ENCODE measurements at regions not wholly inside any gene's neighbourhood (a gene's known extent, or its start where the extent isn't known, plus 50 kb on each side); places are given as distances from the start of the nearest gene placed in this dataset.

DNA sequence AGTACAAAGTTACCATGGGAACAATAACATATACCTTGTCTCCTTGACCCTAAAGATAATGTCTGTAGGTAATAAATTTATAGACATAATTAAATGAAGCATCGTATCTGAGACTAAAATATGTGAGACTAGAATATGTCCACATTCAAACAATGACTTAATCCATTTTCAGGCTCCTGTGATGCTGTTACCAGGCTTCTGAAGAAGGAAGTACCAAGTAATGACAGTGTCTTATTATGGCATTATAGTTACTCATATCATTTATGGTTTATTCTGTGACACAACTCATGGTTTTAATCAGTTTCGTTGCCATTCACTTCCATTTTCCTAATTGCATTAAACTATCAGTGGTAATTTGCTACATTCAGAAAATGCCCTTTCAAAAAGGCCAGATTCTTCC lies 100.6 kb upstream of the GPM6B start:
- intact Hi-C loops (cut with DNase I) = no loop called here
- no peak for ATAC-seq (ENCODE audit: poor library complexity)
- no peak for DNase-seq

DNA sequence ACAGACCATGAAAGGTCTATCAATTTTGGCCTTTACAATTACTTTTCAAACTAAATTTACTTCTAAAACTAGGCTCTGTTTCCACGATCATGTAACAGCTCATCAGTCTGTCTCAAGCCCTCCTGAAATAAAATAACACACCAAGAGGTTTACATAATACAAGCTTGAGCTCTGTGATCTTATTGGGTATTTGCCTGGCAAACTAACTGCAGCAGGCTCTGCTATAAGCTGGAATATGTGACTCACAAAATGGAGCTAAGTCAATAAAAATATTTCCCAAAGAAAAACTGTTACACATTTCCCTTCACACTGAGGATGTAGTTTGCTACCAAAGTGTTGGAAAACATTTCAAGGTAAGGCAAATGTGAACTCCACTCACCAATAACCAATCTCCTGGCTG lies 94.7 kb upstream of the GPM6B start:
- intact Hi-C loops (cut with DNase I) = no loop called here
- ATAC-seq (ENCODE audit: poor library complexity) = no peak
- no peak for DNase-seq

DNA sequence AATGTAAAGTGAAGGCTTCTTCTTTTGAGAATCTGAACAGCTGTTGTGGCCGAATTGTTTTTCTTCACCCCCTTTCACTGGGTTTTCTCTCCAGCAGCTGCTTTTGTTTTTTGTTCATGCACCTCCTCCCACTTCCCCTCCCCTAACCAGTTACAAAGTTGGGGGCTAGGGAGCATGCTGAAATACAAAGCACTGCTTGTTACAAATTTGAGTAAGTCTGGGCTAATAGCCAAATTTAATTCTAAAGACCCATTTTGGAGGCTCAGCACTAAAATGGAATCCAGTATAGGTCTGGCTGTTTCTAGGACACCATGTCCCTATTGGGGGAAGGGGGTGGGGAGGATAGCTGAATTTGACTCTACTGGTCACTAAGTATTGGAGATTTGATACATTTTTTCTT lies 89.2 kb upstream of the GPM6B start:
- no peak for DNase-seq
- ATAC-seq (ENCODE audit: poor library complexity) = no peak
- intact Hi-C loops (cut with DNase I) = no loop called here

DNA sequence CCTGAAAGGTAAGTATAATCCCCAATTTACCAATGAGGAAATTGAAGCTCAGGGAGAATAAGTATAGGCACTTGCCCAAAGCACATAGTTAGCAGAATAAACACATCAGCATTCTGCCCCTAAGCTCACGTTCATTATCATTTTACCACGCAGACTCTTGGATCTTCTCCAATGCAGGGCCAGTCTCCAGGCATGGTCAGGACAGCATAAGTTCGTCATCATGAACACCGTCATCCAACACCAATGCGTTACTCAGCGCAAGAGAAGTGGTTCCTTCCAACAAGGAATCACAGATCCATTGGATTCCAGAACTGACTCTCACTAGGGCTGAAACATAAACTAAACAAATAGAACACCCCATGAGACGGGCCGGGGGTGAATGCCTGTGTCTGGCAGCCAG lies 86.5 kb upstream of the GPM6B start:
- no peak for ATAC-seq (ENCODE audit: poor library complexity)
- intact Hi-C loops (cut with DNase I) = no loop called here
- no peak for DNase-seq

DNA sequence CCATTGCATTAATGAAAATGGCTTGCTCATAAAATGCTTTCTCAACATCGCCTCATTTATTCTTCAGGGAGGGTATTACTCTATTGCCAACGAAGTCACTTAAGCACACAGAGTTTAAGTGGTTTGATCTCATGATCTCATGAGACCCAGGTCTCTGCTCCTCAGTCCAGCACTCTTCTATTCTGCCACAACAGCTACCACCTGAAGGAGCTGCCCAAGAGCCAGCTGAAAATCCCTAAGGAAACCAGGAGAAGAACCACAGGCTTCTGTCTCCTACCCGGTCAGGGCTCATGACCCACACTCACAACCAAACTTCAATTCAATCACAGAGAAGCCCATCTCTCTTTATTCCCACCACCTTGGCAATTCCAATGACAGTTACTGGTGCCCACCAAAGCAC lies 85.5 kb upstream of the GPM6B start:
- DNase-seq (no peak), ATAC-seq (ENCODE audit: poor library complexity) (no peak)
- intact Hi-C loops (cut with DNase I) = no loop called here

DNA sequence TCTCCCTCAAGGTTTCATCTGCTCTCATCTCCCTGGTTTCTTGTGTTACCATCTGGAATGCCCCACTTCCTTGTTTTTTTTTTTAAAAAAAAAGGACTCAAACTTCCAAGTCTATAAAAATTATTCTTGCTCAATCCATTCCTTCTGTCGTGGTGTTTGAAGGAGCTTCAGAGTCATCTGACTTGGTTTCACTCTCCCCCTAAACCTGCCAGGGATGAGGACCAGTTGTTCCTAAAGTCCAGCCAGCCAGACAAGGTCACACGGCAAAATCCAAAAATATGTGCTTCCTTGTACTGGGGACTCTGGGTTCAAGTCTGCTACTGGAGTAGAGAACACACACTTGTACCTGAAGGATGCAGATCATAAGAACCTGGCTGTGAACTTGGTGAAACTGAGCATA lies 84.5 kb upstream of the GPM6B start:
- ATAC-seq (ENCODE audit: poor library complexity) (no peak), DNase-seq (no peak)
- intact Hi-C loops (cut with DNase I) = no loop called here

DNA sequence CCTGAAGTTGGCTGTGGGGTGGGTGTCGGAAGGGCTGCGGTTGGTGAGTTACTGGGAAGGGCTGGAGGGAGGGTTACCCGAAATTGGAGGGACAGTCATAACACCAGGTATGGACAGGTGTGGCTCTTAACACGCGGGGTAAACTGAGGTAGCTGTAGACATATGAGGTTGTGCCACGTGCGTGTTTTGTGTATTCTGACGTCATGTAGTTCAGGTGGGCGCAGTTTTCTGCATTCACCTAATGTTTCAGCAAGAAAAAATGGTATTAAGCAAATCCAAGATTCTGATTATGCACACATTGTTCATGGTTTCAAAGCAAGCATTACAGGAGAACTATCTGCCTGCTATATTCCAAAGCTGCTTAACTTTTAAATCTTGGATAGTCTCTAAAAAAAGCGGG lies 83.5 kb upstream of the GPM6B start:
- ATAC-seq (ENCODE audit: poor library complexity) = no peak
- DNase-seq = no peak
- intact Hi-C loops (cut with DNase I) = no loop called here

DNA sequence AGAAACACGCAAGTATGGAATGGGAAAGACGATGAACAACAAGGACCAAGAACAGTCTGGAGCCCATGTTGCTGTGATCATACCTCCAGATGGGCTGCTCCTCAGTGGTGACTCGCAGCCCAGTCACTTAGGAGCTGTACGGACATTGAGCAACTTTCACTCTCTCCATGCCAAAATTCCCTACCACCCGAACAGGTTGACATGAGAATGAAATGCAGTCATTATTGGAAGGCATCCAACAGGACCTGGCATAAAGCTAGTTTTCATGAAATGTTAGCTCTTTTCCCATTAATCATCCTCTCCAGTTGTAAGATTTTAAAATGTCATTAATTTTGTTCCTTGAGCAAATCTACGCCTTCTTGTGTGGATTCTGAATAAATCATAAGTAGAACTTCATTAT lies 82.7 kb upstream of the GPM6B start:
- DNase-seq (no peak), ATAC-seq (ENCODE audit: poor library complexity) (no peak)
- intact Hi-C loops (cut with DNase I) = no loop called here

DNA sequence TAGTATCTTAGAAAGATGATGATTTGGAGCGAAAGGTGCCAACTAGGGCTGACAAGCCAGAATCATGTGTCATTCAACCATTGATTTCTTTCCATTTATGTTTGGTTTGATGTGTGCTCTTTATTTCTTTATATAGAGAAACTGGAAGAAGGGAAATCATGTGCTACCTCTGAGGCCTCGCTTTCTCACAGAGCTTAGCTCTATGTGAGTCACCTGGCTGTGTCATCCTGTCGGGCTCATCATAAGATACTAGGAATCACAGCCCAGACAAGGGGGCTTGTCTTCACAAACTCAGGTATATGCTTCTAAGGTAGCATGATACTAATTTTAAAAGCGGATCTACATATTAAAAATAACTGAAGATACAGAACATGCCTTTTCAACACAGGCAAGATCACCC lies 81.7 kb upstream of the GPM6B start:
- DNase-seq (no peak), ATAC-seq (ENCODE audit: poor library complexity) (no peak)
- intact Hi-C loops (cut with DNase I) = no loop called here

DNA sequence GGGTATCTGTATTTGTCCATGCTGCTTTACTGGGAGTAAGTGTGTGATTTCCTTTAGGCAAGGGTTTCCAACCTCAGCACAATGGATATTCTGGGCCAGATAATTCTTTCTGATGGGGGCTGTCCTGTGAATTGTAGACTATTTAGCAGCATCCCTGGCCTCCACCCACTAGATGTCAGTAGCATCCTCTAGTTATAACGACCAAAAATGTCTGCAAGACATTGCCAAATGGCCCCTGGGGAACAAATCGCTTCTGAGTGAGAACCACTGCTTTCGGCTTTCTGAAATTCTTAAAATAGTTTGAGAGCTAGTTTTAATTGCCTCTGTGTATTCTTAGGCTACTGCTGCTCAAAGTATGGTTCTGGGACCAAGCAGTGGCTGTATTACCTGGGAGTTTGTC lies 81.2 kb upstream of the GPM6B start:
- intact Hi-C loops (cut with DNase I) = no loop called here
- ATAC-seq (ENCODE audit: poor library complexity) (no peak), DNase-seq (no peak)

DNA sequence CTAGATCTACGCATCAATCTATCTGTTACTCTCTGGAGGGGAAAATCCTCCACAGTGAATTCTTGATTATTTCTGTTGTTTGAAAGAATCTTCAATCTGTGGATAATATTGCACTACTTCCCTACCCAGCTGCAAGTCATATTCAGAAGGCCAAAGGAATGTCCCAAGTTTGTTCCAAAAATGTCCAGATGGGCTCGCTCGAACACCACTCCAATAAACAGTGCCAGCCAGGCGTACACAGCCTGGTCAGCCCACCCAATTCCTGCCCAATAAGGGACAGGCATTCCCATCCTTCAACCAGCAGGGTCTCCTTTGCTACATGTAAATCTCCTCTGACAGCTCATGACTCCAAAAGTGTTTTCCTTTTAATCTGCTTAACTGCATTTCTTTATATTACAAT lies 80.7 kb upstream of the GPM6B start:
- no peak for ATAC-seq (ENCODE audit: poor library complexity)
- DNase-seq = no peak
- intact Hi-C loops (cut with DNase I) = no loop called here

DNA sequence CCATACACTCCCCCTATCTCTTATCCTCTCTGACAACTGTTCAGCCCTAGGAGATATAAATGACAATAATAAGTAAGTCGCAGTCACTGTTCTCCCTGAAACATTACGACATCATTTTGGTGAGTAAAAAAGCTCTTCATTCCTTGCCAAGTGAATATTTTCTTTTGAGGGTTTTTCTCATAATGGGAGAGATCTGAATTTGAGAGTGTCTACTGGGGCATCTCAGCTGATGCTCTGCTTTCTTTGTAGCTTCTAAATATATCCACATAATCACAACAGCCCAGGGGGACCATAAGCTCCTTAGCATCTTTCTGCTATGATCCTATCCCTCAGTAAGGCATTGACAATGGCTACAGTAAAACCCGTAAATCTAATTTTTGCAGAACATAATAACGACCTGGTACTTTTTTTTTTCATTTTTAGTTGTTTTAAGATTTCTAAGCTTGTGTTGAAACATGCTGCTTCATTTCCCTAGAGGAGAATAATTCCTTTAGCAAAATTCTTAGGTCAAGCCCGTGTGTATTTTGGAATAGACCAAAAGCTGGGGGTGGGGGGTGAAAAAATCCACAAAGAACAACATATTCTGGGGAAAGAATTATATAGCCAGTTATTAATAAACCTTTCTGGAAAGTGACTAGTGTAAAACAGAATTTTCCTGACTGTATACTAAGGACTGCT lies 78.1 kb upstream of the GPM6B start:
- intact Hi-C loops (cut with DNase I) = no loop called here
- ATAC-seq (ENCODE audit: poor library complexity) (peak; percentile 18), DNase-seq (no peak)

DNA sequence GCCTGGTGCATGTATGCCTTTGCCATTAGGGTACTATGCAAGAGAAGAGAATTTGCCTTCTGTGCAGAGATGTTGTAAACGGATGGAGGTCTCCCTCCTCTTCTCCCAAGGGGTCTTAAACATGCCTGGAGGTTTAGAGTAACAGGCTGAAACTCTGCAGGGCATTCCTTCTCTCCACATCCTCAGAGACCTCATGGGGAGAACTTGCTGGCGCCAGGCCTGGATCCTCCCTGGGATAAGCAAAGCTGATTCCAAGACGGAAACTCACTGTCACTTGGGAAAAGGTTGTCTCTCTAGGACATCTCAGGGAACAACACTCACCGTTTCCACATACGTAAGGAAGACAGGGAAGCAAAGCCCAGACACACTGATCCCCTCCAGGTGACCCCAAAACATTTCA lies 76.9 kb upstream of the GPM6B start:
- intact Hi-C loops (cut with DNase I) = no loop called here
- ATAC-seq (ENCODE audit: poor library complexity) = no peak
- peak; percentile 36 for DNase-seq

DNA sequence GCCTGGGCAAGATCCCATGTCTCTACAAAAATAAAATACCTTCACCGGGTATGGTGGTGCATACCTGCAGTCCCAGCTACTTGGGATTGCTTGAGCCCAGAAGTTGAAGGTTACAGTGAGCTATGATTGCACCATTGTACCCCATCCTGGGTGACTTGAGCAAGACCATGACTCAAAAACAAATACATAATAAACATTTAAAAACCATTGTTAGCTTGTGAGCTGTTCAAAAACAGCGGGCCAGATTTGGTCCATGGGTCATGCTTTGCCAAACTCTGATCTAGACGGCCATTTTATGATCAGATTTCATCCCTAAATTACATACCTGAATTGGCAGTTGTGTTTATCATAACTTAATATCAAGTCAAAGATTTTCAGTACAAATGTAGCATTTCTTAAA lies 76.0 kb upstream of the GPM6B start:
- intact Hi-C loops (cut with DNase I) = no loop called here
- DNase-seq (no peak), ATAC-seq (ENCODE audit: poor library complexity) (no peak)

DNA sequence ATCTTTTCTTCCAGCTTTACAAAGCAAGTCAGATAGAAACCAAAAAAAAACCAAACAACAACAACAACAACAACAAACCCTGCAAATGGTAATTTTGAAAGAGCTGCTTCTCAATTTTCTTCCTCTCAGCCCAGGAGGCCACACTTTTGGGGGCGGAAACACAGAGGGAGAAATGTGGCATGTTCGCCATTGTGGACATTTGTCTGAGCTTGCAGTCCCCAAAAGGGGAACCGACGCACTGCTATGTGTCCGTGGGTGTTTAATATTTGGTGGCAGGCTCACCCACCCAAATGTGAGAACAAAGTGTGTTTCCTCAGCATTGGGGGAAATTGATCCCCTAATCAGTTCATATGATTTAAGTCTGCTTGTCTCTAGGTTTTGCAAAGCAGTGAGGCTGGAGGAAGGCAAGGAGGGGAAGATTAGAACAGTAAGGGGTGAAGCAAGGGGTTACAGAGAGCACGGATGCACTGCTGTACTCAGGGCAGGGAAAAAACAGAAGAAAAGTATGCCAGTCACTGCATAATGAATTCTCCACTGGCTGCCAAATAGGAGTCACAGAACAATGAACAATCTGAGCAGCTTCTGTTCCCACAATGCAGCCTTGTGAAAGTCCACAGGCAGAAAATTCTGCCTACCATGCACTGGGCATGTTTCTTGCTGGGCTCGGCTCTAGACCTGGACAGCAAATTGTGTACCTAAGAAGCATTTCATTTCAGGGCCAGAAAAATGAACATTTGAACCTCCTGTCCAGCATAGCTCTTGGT lies 74.7 kb upstream of the GPM6B start:
- no peak for DNase-seq
- ATAC-seq (ENCODE audit: poor library complexity) = no peak
- intact Hi-C loops (cut with DNase I) = no loop called here

DNA sequence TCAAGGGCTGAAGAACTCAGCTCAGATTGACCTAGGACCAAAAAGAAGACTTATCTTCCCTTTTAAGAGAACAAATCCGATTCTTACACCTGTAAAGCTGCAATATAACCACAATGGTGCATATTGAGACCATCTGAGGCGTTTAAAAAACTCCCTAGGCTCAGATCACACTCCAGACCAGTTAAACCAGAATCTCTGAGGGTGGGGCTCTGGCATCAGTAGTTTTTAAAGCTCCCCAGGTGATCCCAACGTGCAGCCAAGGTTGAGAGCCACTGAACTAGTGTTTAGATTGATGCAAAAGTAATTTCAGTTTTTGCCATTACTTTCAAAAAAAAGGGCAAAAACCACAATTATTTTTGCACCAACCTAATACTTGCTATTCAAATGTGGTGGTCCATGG lies 73.9 kb upstream of the GPM6B start:
- DNase-seq (no peak), ATAC-seq (ENCODE audit: poor library complexity) (no peak)
- intact Hi-C loops (cut with DNase I) = no loop called here

DNA sequence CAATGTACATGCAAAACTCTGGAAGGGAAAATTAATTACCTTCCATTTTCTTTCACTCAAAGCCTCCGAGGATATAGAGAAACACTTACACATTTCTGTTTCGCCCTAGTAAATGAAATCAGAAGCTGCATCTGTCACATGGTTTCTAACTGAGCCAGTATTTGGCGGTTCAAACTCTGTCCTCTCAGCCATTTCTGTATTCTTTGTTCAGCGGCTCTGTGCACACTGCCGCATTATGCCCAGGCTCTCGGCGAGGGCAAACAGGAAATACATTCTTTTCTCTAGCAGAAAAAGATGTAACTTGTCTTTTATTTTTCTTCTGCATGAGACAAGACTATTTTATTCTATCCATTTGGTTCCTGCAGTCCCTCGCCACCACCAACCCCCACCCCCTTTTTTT lies 71.4 kb upstream of the GPM6B start:
- no peak for DNase-seq
- ATAC-seq (ENCODE audit: poor library complexity) = no peak
- intact Hi-C loops (cut with DNase I) = no loop called here

DNA sequence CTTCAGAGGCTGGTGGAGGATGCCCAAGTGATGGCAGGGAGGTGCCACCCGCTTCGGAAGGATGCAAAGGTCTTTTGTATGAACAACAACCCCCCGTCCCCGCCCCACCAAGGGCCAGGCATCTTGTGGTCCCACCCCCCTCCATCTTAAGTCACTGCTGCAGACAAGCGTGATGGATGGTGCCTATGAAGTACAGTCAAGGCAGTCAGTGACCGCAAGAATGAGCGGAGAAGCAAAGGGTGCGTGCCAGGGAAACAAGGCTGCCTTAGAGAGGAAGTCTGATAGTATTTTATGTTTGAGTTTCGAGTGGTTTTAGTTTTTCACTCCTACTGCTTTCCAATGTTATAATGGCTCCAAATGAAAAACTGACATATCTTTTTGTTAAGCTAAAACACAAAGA lies 68.7 kb upstream of the GPM6B start:
- no peak for ATAC-seq (ENCODE audit: poor library complexity)
- DNase-seq = no peak
- intact Hi-C loops (cut with DNase I) = no loop called here

DNA sequence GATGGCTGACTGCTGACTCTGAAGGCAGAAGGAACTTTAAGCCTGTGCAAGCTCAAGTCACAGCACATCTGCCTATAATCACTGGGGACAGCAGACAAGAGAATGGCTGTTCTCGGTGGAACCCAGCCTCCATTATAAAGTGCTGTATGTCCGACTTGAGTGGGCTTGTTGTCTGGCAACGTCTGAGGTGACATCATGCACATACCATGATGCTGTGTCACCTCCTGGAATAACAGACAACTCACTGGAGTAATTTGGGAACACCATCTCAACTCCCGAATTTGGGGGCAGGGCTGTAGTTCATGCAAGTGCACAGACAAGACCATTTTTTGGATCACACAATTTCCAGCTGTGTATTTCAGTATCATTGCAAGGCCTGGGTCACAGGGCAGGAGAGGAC lies 59.8 kb upstream of the GPM6B start:
- DNase-seq (no peak), ATAC-seq (ENCODE audit: poor library complexity) (no peak)
- intact Hi-C loops (cut with DNase I) = no loop called here

DNA sequence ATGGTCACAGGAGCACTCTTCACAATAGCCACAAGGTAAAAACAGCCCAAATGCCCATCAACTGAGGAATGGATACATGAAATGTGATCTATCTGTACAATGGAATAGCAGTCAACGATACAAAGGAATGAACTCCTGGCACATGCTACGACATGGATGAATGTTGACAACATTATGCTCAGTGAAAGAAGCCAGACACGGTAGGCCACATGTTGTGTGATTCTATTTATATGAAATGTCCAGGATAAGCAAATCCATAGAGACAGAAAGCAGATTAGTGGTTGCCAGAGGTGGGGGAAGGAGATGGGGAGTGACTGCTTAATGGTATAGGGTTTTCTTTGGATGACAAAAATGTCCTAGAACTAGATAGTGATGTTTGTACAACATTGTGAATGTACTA lies 58.7 kb upstream of the GPM6B start:
- intact Hi-C loops (cut with DNase I) = no loop called here
- no peak for DNase-seq
- no peak for ATAC-seq (ENCODE audit: poor library complexity)

DNA sequence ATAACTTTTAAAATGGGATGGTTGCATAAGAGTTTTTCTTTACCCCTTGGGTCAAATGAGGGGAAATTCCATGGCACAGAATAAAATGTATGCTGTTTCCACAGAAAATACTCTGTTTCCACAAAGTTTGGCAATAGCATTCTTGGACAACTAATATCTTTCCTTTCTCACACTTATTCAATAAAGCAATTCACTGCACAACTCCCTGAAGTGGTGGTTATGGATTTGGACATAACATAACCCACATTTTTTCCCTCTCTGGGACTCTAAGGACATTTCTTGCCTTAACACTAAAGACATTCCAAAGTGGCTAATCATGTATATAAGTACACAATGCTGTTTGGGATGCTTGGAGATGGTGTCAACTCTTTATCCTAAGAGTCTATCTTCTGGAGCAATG lies 51.7 kb upstream of the GPM6B start:
- intact Hi-C loops (cut with DNase I) = no loop called here
- DNase-seq (no peak), ATAC-seq (ENCODE audit: poor library complexity) (no peak)

Data from Right ventricle myocardium superior (tissue), 1 donor.